Smooth muscle cell (in vitro differentiated cells): ENCODE measurements at regions not wholly inside any gene's neighbourhood (a gene's known extent, or its start where the extent isn't known, plus 50 kb on each side); places are given as distances from the start of the nearest gene placed in this dataset.

Source experiments
- DNase-seq: peaks from one replicate; lab custom pipeline; 2025; ENCODE audit not compliant: unreplicated experiment; lab: John Stamatoyannopoulos, UW
- H2AFZ ChIP-seq: fragments of 200-600 bp; sonication (generic); 2 replicates; pipeline ENCODE4 v1.6.0; 2016; ENCODE audit warnings: antibody characterized with exemption, low read depth, mild to moderate bottlenecking
- H3F3A ChIP-seq: fragments of 200-600 bp; sonication (generic); 2 replicates; pipeline ENCODE4 v1.6.0; 2017; ENCODE audit warnings: antibody characterized with exemption, low read depth
- H3K27ac ChIP-seq: fragments of 200-600 bp; sonication (generic); 2 replicates; pipeline ENCODE4 v1.5.1; 2016; ENCODE audit warnings: low read depth, mild to moderate bottlenecking
- H3K27me3 ChIP-seq: fragments of 200-600 bp; sonication (generic); 2 replicates; pipeline ENCODE4 v1.6.1; 2016; ENCODE audit warnings: low read depth, mild to moderate bottlenecking
- H3K36me3 ChIP-seq: fragments of 200-600 bp; sonication (generic); 2 replicates; pipeline ENCODE4 v1.5.1; 2016; ENCODE audit warnings: low read depth
- H3K4me1 ChIP-seq: fragments of 200-600 bp; sonication (generic); 2 replicates; pipeline ENCODE4 v1.5.1; 2016; ENCODE audit warnings: low read depth
- H3K4me2 ChIP-seq: fragments of 200-600 bp; sonication (generic); 2 replicates; pipeline ENCODE4 v1.6.0; 2016; ENCODE audit warnings: mild to moderate bottlenecking
- H3K4me3 ChIP-seq: fragments of 200-600 bp; sonication (generic); 2 replicates; pipeline ENCODE4 v1.5.1; 2016; ENCODE audit warnings: mild to moderate bottlenecking
- H3K79me2 ChIP-seq: fragments of 200-600 bp; sonication (generic); 2 replicates; pipeline ENCODE4 v1.6.0; 2016; ENCODE audit warnings: low read depth, mild to moderate bottlenecking
- H3K9ac ChIP-seq: fragments of 200-600 bp; sonication (generic); 2 replicates; pipeline ENCODE4 v1.6.0; 2016; ENCODE audit warnings: low read depth
- H3K9me3 ChIP-seq: fragments of 200-600 bp; sonication (generic); replicated peaks from 2 replicates; pipeline ENCODE4 v1.5.1; 2016; ENCODE audit warnings: low read depth
- H4K20me1 ChIP-seq: fragments of 200-600 bp; sonication (generic); 2 replicates; pipeline ENCODE4 v1.6.0; 2016; ENCODE audit warnings: low read depth
- WGBS: methylation state at CpG from one replicate; pipeline ENCODE4 v1.1.7; 2016; ENCODE audit warnings: low lambda C conversion rate; 5-methylcytosine and 5-hydroxymethylcytosine counted together
- TF ChIP-seq, protein P1 (sequence below): fragments of 200-600 bp; sonication (generic); IDR thresholded peaks from 2 replicates; pipeline ENCODE4 v1.5.1; 2017; ENCODE audit warnings: borderline replicate concordance, mild to moderate bottlenecking, antibody characterized with exemption; ENCODE audit not compliant: insufficient read depth, poor library complexity, severe bottlenecking

DNA sequence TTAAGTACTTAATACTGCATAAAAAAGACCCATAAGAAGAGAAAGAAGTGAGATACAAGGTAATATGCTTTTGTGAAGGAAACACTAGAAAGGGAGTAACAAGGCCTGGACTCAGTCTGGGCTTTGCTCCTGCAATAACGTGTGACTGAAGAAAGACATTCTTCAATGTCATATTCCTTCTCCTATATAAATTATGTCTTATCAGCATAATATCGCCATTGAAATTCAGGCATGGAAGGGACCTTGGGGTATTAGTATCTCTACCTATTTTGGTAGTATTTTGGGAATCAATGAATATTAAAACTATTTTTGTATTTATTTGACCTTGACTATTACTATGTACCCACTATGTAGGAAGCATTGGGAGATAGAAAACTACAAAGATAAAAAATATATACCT is 62.2 kb upstream of the GIMD1 start:
- no peak overlapping the region for H3K4me2 ChIP-seq
- no peak overlapping the region for H3K27ac ChIP-seq
- TF ChIP-seq, protein P1, sequence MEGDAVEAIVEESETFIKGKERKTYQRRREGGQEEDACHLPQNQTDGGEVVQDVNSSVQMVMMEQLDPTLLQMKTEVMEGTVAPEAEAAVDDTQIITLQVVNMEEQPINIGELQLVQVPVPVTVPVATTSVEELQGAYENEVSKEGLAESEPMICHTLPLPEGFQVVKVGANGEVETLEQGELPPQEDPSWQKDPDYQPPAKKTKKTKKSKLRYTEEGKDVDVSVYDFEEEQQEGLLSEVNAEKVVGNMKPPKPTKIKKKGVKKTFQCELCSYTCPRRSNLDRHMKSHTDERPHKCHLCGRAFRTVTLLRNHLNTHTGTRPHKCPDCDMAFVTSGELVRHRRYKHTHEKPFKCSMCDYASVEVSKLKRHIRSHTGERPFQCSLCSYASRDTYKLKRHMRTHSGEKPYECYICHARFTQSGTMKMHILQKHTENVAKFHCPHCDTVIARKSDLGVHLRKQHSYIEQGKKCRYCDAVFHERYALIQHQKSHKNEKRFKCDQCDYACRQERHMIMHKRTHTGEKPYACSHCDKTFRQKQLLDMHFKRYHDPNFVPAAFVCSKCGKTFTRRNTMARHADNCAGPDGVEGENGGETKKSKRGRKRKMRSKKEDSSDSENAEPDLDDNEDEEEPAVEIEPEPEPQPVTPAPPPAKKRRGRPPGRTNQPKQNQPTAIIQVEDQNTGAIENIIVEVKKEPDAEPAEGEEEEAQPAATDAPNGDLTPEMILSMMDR, result no peak
- no peaks in the 10 kb centered on the region for H3F3A ChIP-seq
- no peaks in the 10 kb centered on the region for H3K79me2 ChIP-seq
- H3K9ac ChIP-seq, result no peak overlapping the region
- 94% methylated on average over 2 of the region's 2 CpGs for WGBS
- H3K4me3 ChIP-seq, result no peak overlapping the region
- no peak for DNase-seq
- H4K20me1 ChIP-seq, result no peaks in the 10 kb centered on the region
- H3K4me1 ChIP-seq, result no peaks in the 10 kb centered on the region
- no peaks in the 10 kb centered on the region for H3K27me3 ChIP-seq
- H3K36me3 ChIP-seq, result no peaks in the 10 kb centered on the region
- H2AFZ ChIP-seq, result no peak overlapping the region
- no peaks in the 10 kb centered on the region for H3K9me3 ChIP-seq

DNA sequence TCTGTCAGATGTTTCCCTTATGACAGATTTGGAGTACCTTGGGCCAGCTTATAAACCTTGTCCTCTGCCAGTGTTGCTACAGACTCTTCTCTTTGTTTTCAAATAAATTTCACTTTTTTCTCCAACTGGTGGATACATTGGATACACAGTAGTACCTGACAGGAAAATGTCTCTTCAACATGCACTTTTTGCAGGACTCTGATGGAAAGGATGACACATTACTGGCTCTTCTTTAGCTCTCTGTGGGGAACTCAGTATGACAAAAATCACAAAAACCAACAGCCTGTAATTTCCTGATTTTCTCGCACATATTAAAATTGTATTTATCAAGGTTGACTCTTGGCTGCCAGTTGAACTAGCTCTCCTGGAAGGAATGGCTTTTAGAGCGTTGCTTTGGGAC is 61.3 kb upstream of the GIMD1 start:
- Histone ChIP-seq H3K9me3 (no peaks in the 10 kb centered on the region), H3K4me1 (no peaks in the 10 kb centered on the region), H3K36me3 (no peaks in the 10 kb centered on the region), H3F3A (no peaks in the 10 kb centered on the region), H3K27ac (no peak overlapping the region), H4K20me1 (no peaks in the 10 kb centered on the region), H3K4me2 (no peak overlapping the region), H3K27me3 (no peaks in the 10 kb centered on the region), H3K79me2 (no peaks in the 10 kb centered on the region), H3K4me3 (no peak overlapping the region), H3K9ac (no peak overlapping the region), H2AFZ (no peak overlapping the region)
- DNase-seq, result no peak
- TF ChIP-seq, protein P1, result no peak
- WGBS, result 94% methylated on average over 2 of the region's 2 CpGs

DNA sequence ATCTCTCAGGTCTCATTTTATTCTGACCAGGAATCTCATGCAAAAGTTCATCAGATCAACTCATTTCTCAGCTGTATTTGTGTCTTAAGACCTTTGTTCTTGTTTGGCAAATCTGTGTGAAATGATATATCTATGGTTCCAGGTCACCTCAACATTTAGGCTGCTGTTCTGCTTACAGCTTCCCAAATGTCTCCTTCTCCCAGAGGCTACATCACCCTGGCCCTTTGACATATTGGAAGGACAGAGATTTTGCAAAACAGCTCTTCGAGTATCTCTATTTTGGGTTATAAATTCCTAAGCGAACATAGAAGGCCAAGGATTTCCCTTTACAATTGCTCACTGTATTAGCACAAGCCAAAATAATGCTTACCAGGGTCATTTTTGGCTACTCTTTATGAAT is 57.5 kb upstream of the GIMD1 start:
- Histone ChIP-seq H3K4me2 (no peak overlapping the region), H3K27me3 (no peaks in the 10 kb centered on the region), H3K4me1 (no peaks in the 10 kb centered on the region), H3K27ac (no peak overlapping the region), H2AFZ (no peak overlapping the region), H3K36me3 (no peaks in the 10 kb centered on the region), H3K9me3 (no peaks in the 10 kb centered on the region), H4K20me1 (no peaks in the 10 kb centered on the region), H3K79me2 (no peaks in the 10 kb centered on the region), H3K4me3 (no peak overlapping the region), H3K9ac (no peak overlapping the region), H3F3A (no peaks in the 10 kb centered on the region)
- 94% methylated on average over 2 of the region's 2 CpGs for WGBS
- DNase-seq, result no peak
- TF ChIP-seq, protein P1, result no peak

DNA sequence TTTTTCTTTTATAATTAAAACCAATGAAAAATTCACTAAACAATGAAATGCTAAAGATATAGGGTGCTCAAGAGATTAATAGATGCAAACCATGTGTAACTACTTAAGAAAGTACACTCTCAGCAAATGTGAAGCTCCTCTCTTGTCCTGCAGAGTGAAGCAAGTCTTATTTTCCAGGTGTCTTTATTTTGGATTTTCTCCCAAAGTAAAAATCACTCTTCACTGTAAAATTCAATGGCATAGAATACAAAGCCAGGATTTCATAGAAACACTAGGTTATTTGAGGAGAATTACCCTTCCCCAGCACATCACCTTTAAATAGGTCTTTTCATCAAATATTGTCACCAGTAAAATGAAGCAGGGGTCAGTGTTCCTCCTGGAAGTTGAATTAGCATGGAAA is 57.0 kb upstream of the GIMD1 start:
- H3K79me2 ChIP-seq, result no peaks in the 10 kb centered on the region
- H3K36me3 ChIP-seq, result no peaks in the 10 kb centered on the region
- TF ChIP-seq, protein P1, result no peak
- H3K4me1 ChIP-seq, result no peaks in the 10 kb centered on the region
- H2AFZ ChIP-seq, result no peak overlapping the region
- no peak overlapping the region for H3K4me3 ChIP-seq
- no peak overlapping the region for H3K9ac ChIP-seq
- H3K4me2 ChIP-seq, result no peak overlapping the region
- DNase-seq, result no peak
- no peaks in the 10 kb centered on the region for H3K27me3 ChIP-seq
- H3K27ac ChIP-seq, result no peak overlapping the region
- H3K9me3 ChIP-seq, result no peaks in the 10 kb centered on the region
- no peaks in the 10 kb centered on the region for H3F3A ChIP-seq
- H4K20me1 ChIP-seq, result no peaks in the 10 kb centered on the region
